ENCODE measurements at regions not wholly inside any gene's neighbourhood (a gene's known extent, or its start where the extent isn't known, plus 50 kb on each side); places are given as distances from the start of the nearest gene placed in this dataset.
"Not testable (repeated sequence)": the region's sequence is repeated elsewhere in the genome, so short reads cannot be mapped to it uniquely, and the experiment has no call there.

DNA sequence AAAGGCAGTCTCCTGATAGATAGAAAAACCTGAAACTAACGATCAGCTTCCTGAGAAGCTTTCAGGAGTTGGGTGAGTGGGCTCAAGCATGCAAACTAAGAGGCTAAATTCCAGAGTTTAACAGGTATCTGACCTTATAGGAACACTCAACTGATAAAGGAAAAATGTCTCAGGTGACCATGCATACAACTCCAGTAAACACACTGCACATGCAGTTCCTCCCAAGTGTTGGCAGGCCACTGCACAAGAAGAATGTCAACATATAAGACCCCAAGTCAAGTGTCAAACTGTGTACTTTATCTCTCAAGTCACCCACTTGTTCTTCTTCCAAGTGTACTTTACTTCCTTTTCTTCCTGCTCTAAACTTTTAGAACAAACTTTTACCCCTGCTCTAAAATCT lies 981.2 kb downstream of the FAM133A start:
- TF ChIP-seq ZFX (IDR thresholded peaks at IDR 0.05) = no peak
- TF ChIP-seq, protein P1, sequence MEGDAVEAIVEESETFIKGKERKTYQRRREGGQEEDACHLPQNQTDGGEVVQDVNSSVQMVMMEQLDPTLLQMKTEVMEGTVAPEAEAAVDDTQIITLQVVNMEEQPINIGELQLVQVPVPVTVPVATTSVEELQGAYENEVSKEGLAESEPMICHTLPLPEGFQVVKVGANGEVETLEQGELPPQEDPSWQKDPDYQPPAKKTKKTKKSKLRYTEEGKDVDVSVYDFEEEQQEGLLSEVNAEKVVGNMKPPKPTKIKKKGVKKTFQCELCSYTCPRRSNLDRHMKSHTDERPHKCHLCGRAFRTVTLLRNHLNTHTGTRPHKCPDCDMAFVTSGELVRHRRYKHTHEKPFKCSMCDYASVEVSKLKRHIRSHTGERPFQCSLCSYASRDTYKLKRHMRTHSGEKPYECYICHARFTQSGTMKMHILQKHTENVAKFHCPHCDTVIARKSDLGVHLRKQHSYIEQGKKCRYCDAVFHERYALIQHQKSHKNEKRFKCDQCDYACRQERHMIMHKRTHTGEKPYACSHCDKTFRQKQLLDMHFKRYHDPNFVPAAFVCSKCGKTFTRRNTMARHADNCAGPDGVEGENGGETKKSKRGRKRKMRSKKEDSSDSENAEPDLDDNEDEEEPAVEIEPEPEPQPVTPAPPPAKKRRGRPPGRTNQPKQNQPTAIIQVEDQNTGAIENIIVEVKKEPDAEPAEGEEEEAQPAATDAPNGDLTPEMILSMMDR (conservative IDR thresholded peaks at IDR 0.05) = no peak
- no peak overlapping the region for H3K27ac ChIP-seq

DNA sequence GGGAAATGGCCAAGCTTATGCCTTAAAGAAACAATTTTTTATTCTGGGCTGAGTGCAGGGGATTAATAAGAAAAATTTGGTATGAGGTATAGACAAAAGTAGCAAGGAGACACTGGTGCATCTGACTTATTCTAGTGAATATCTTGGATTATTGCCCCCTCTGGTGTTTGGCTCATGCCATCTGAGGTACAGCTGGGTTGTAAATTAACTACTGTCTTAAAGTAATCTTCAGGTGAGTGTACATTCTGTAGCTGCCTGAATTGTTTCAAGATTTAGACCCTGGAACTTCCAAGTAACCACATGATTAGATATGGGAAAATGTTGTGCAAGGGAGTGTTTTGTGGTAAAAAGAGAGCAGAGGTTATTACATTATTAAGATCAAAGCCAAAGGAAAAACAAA lies 988.7 kb downstream of the FAM133A start:
- TF ChIP-seq, protein P1 (conservative IDR thresholded peaks at IDR 0.05) = peak; percentile 30
- TF ChIP-seq ZFX (IDR thresholded peaks at IDR 0.05) = no peak
- no peak overlapping the region for H3K27ac ChIP-seq

- TF ChIP-seq, protein P1 (conservative IDR thresholded peaks at IDR 0.05) = peak; percentile 19; the same call in 1 of the 2 replicates
- TF ChIP-seq ZFX (IDR thresholded peaks at IDR 0.05) = no peak
- no peak overlapping the region for H3K27ac ChIP-seq
These were observed 1002.3 kb downstream of the FAM133A start for GRCh38 chrX:94676285-94676684.

GRCh38 chrX:94686071-94686470 lies 1012.1 kb downstream of the FAM133A start:
- TF ChIP-seq, protein P1 (conservative IDR thresholded peaks at IDR 0.05) = no peak
- TF ChIP-seq ZFX (IDR thresholded peaks at IDR 0.05) = no peak
- H3K27ac ChIP-seq = no peak overlapping the region

DNA sequence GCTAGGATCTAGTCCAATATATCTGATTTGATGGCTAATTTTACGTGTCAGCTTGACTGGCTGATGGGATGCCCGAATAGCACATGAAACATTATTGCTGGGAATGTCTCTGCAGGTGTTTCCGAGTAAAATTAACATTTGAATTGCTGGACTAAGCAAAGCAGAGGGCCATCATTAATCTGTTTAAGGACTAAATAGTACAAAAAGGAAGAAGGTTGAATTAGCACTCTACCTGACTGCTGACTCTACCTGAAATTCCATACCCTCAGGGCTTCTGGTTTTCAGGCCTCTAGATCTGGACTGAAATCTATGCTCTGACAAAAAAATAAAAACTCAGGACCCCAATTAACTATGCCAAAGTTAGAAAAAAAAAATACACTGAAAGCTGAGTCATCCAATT lies 1021.9 kb downstream of the FAM133A start:
- TF ChIP-seq, protein P1 (conservative IDR thresholded peaks at IDR 0.05) = no peak
- TF ChIP-seq ZFX (IDR thresholded peaks at IDR 0.05) = no peak
- H3K27ac ChIP-seq = no peak overlapping the region

DNA sequence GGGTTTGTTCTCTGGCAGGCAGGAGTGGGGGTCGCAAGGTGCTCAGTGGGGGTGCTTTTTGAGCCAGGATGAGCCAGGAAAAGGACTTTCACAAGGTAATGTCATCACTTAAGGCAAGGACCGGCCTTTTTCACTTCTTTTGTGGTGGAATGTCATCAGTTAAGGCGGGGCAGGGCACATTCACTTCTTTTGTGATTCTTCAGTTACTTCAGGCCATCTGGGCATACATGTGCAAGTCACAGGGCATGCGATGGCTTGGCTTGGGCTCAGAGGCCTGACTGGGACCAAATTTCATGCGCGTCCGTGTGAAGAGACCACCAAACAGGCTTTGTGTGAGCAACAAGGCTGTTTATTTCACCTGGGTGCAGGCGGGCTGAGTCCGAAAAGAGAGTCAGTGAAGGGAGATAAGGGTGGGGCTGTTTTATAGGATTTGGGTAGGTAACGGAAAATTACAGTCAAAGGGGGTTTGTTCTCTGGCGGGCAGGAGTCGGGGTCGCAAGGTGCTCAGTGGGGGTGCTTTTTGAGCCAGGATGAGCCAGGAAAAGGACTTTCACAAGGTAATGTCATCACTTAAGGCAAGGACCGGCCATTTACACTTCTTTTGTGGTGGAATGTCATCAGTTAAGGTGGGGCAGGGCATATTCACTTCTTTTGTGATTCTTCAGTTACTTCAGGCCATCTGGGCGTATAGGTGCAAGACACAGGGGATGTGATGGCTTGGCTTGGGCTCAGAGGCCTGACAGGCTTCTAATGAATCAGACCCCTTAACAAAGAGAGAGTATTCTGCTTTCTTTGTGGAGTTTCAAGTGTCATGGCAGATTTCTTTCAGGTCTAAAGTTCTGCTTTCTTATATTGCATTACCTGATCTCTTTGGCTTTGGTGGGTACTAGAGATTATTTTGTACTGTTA lies 1030.6 kb downstream of the FAM133A start:
- not testable (repeated sequence) for H3K27ac ChIP-seq

GRCh38 chrX:94721386-94721785 lies 1047.4 kb downstream of the FAM133A start:
- H3K27ac ChIP-seq = no peak overlapping the region
- TF ChIP-seq, protein P1 (conservative IDR thresholded peaks at IDR 0.05) = no peak
- TF ChIP-seq ZFX (IDR thresholded peaks at IDR 0.05) = no peak

- no peak overlapping the region for H3K27ac ChIP-seq
- TF ChIP-seq, protein P1 (conservative IDR thresholded peaks at IDR 0.05) = no peak
- TF ChIP-seq ZFX (IDR thresholded peaks at IDR 0.05) = no peak
These were observed 1048.6 kb downstream of the FAM133A start for GRCh38 chrX:94722578-94722977.
